GM19468 (cell line): ENCODE measurements at regions not wholly inside any gene's neighbourhood (a gene's known extent, or its start where the extent isn't known, plus 50 kb on each side); places are given as distances from the start of the nearest gene placed in this dataset.
A peak's percentile ranks its signal among the peaks of the same experiment; 100 is the strongest.

Source experiments
- ATAC-seq: cut with Tn5 transposase; IDR thresholded peaks from one replicate; pipeline ENCODE4 v1.9.1; 2021; ENCODE audit warnings: mild to moderate bottlenecking, moderate library complexity, moderate number of reproducible peaks; ENCODE audit not compliant: unreplicated experiment; ENCODE audit errors: extremely low read depth

- ATAC-seq: no peak
Observed at GRCh38 chr20:16178546-16179135, 394.6 kb downstream of the KIF16B start.

- ATAC-seq: no peak
Observed at GRCh38 chr20:16175322-16175961, 397.8 kb downstream of the KIF16B start.

GRCh38 chr20:16174311-16174710 is 398.9 kb downstream of the KIF16B start:
- no peak for ATAC-seq

- ATAC-seq: no peak
Observed at GRCh38 chr20:16173044-16173443, 400.2 kb downstream of the KIF16B start.

GRCh38 chr20:16171180-16171579 is 402.1 kb downstream of the KIF16B start:
- no peak for ATAC-seq

- ATAC-seq: no peak
Observed at GRCh38 chr20:16170406-16170971, 402.8 kb downstream of the KIF16B start.

GRCh38 chr20:16167423-16168130 is 405.7 kb downstream of the KIF16B start:
- no peak for ATAC-seq

GRCh38 chr20:16166737-16167136 is 406.5 kb downstream of the KIF16B start:
- ATAC-seq: no peak

GRCh38 chr20:16158976-16159286 is 414.3 kb downstream of the KIF16B start:
- peak; percentile 9 for ATAC-seq

GRCh38 chr20:16158090-16158975 is 414.9 kb downstream of the KIF16B start:
- peak; percentile 66 for ATAC-seq

- ATAC-seq: no peak
Observed at GRCh38 chr20:16147916-16148315, 425.3 kb downstream of the KIF16B start.

GRCh38 chr20:16147216-16147615 is 426.0 kb downstream of the KIF16B start:
- no peak for ATAC-seq

- ATAC-seq: no peak
Observed at GRCh38 chr20:16145919-16146318, 427.3 kb downstream of the KIF16B start.

- ATAC-seq: no peak
Observed at GRCh38 chr20:16143596-16143995, 429.7 kb downstream of the KIF16B start.

- no peak for ATAC-seq
Observed at GRCh38 chr20:16135630-16136029, 437.6 kb downstream of the KIF16B start.

- ATAC-seq: no peak
Observed at GRCh38 chr20:16132036-16132798, 441.0 kb downstream of the KIF16B start.

- ATAC-seq: no peak
Observed at GRCh38 chr20:16129411-16129810, 443.8 kb downstream of the KIF16B start.

- ATAC-seq: no peak
Observed at GRCh38 chr20:16128538-16129106, 444.6 kb downstream of the KIF16B start.

GRCh38 chr20:16125816-16126215 is 447.4 kb downstream of the KIF16B start:
- ATAC-seq: no peak
